Breast epithelium (tissue), 3 donors: ENCODE measurements at regions not wholly inside any gene's neighbourhood (a gene's known extent, or its start where the extent isn't known, plus 50 kb on each side); places are given as distances from the start of the nearest gene placed in this dataset.

ENCODE experiments used
- POLR2AphosphoS5 ChIP-seq, 3 donors: sonication (generic); formaldehyde crosslinking; IDR thresholded peaks; one replicate each; pipeline ENCODE4 v1.6.1; 2017; ENCODE audit warnings: antibody characterized with exemption in 3 of 3
- TF ChIP-seq, protein P1 (sequence below), 3 donors: fragments of 450-650 bp; IDR thresholded peaks; one replicate each; pipeline ENCODE4 v1.5.1; 2016 to 2017; ENCODE audit warnings: antibody characterized with exemption in 3 of 3, mild to moderate bottlenecking in 3 of 3, moderate library complexity in 3 of 3

DNA sequence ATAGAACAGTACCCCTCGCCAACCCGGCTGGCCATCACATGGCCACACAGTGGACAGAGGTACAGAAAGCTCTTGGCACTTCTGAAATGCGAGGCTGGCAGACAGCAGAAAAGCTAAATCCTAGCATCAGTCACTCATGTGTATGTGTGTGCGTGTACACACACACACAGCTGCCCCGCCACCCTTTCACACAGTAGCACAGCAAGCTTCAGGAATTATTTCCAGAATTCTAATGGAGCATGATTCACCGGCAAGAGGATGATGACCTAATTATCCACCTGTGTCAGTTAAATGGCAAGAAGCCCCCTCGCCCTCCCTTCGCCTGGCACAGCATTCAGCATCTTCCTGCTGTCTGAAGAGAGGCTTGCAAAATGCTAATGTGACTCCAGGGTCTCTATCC is 336.0 kb downstream of the SHANK2 start:
- no peak for TF ChIP-seq POLR2AphosphoS5 (IDR thresholded peaks at IDR 0.05)
- TF ChIP-seq, protein P1, sequence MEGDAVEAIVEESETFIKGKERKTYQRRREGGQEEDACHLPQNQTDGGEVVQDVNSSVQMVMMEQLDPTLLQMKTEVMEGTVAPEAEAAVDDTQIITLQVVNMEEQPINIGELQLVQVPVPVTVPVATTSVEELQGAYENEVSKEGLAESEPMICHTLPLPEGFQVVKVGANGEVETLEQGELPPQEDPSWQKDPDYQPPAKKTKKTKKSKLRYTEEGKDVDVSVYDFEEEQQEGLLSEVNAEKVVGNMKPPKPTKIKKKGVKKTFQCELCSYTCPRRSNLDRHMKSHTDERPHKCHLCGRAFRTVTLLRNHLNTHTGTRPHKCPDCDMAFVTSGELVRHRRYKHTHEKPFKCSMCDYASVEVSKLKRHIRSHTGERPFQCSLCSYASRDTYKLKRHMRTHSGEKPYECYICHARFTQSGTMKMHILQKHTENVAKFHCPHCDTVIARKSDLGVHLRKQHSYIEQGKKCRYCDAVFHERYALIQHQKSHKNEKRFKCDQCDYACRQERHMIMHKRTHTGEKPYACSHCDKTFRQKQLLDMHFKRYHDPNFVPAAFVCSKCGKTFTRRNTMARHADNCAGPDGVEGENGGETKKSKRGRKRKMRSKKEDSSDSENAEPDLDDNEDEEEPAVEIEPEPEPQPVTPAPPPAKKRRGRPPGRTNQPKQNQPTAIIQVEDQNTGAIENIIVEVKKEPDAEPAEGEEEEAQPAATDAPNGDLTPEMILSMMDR (IDR thresholded peaks at IDR 0.05) = no peak
